ENCODE measurements at regions not wholly inside any gene's neighbourhood (a gene's known extent, or its start where the extent isn't known, plus 50 kb on each side); places are given as distances from the start of the nearest gene placed in this dataset.

DNA sequence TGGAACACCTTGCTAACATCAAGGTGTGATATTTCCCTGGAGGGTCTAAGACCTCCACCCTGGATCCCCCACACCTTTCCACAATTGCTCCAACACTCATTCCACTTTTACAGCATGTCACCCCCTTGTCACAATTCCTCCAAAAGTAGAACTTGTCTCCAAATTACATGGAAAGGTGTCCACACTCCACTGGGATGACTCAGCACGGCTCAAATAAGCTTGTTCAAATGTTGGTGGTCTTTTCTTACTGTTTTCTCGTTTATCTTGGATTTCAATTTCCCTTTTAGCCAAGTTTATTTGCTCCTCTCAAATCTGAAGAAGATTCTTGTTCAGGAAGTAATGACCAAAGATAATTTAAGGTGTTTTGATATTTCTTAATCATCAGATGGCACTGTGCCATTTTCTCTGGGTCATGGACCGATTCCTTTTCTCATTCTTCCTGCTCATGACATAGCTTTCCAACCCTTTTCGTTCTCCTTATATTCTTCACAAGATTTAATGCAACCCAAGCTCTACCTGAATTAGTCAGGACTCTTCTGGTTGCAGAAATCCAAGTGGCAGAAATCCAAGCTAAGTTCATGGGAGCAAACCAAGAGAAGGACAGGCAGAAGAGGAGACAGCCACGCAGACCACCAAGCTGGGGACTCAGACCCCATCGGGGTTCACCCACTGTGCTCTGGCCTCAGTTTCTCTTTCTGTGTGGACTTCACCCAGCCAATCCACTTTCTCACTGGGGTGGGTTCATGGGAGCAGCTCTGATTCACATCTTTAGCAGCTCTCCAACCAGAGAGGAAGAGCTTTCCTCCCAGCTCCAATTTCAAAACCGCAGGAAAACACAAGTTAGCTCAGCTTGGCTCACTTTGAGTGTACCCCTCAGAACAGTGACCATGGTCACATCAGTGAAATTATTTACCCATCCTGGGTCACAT is 110.5 kb upstream of the CDYL start:
- no peaks in the 10 kb centered on the region for H3K36me3 ChIP-seq (ENCODE audit: insufficient read depth, low read length)
- H3K4me2 ChIP-seq (ENCODE audit: low read length), result no peak overlapping the region
- H3K27ac ChIP-seq (ENCODE audit: low read length), result no peak overlapping the region
- H2AFZ ChIP-seq (ENCODE audit: low read depth, low read length), result no peak overlapping the region
- no peak overlapping the region for H3K4me3 ChIP-seq (ENCODE audit: low read length)
- H3K27me3 ChIP-seq (ENCODE audit: insufficient read depth, low read depth, low read length), result no peaks in the 10 kb centered on the region
- no peaks in the 10 kb centered on the region for H4K20me1 ChIP-seq (ENCODE audit: insufficient read depth)
- no peaks in the 10 kb centered on the region for H3K9me3 ChIP-seq (ENCODE audit: low read length)
- H3K9me2 ChIP-seq (ENCODE audit: insufficient read depth, low read length), result no peaks in the 10 kb centered on the region
- H3K79me2 ChIP-seq (replicated peaks; ENCODE audit: insufficient read depth, low read length), result no peaks in the 10 kb centered on the region
- no peaks in the 10 kb centered on the region for H3F3A ChIP-seq (ENCODE audit: insufficient read depth, low read length, poor library complexity, severe bottlenecking)
- TF ChIP-seq SMC3 (conservative IDR thresholded peaks at IDR 0.05; ENCODE audit: poor library complexity) (no peak), EP300 (conservative IDR thresholded peaks at IDR 0.05; ENCODE audit: poor library complexity, severe bottlenecking) (no peak), TAF1 (IDR thresholded peaks at IDR 0.05; ENCODE audit: low read depth) (no peak)
- no peak overlapping the region for H3K9ac ChIP-seq (ENCODE audit: low read length)

GRCh38 chr6:4664911-4665310 is 111.3 kb upstream of the CDYL start:
- no peaks in the 10 kb centered on the region for H3K79me2 ChIP-seq (replicated peaks; ENCODE audit: insufficient read depth, low read length)
- H3K27me3 ChIP-seq (ENCODE audit: insufficient read depth, low read depth, low read length), result no peaks in the 10 kb centered on the region
- no peak overlapping the region for H3K4me2 ChIP-seq (ENCODE audit: low read length)
- no peak overlapping the region for H2AFZ ChIP-seq (ENCODE audit: low read depth, low read length)
- no peak overlapping the region for H3K27ac ChIP-seq (ENCODE audit: low read length)
- H3K9ac ChIP-seq (ENCODE audit: low read length), result no peak overlapping the region
- H3K9me2 ChIP-seq (ENCODE audit: insufficient read depth, low read length), result no peaks in the 10 kb centered on the region
- no peaks in the 10 kb centered on the region for H3K9me3 ChIP-seq (ENCODE audit: low read length)
- no peaks in the 10 kb centered on the region for H4K20me1 ChIP-seq (ENCODE audit: insufficient read depth)
- H3F3A ChIP-seq (ENCODE audit: insufficient read depth, low read length, poor library complexity, severe bottlenecking), result no peaks in the 10 kb centered on the region
- no peaks in the 10 kb centered on the region for H3K36me3 ChIP-seq (ENCODE audit: insufficient read depth, low read length)
- H3K4me3 ChIP-seq (ENCODE audit: low read length), result no peak overlapping the region
- TF ChIP-seq SMC3 (conservative IDR thresholded peaks at IDR 0.05; ENCODE audit: poor library complexity) (no peak), MXI1 (conservative IDR thresholded peaks at IDR 0.05; ENCODE audit: poor library complexity, severe bottlenecking) (no peak), EZH2 (IDR thresholded peaks at IDR 0.05; ENCODE audit: borderline replicate concordance, insufficient read depth, low read length, poor library complexity, severe bottlenecking) (no peak), POLR2AphosphoS5 (IDR thresholded peaks at IDR 0.05) (no peak), TAF1 (IDR thresholded peaks at IDR 0.05; ENCODE audit: low read depth) (no peak), EP300 (conservative IDR thresholded peaks at IDR 0.05; ENCODE audit: poor library complexity, severe bottlenecking) (no peak), RAD21 (conservative IDR thresholded peaks at IDR 0.05) (no peak)
- TF ChIP-seq, protein P1, sequence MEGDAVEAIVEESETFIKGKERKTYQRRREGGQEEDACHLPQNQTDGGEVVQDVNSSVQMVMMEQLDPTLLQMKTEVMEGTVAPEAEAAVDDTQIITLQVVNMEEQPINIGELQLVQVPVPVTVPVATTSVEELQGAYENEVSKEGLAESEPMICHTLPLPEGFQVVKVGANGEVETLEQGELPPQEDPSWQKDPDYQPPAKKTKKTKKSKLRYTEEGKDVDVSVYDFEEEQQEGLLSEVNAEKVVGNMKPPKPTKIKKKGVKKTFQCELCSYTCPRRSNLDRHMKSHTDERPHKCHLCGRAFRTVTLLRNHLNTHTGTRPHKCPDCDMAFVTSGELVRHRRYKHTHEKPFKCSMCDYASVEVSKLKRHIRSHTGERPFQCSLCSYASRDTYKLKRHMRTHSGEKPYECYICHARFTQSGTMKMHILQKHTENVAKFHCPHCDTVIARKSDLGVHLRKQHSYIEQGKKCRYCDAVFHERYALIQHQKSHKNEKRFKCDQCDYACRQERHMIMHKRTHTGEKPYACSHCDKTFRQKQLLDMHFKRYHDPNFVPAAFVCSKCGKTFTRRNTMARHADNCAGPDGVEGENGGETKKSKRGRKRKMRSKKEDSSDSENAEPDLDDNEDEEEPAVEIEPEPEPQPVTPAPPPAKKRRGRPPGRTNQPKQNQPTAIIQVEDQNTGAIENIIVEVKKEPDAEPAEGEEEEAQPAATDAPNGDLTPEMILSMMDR (IDR thresholded peaks at IDR 0.05; ENCODE audit: poor library complexity, severe bottlenecking), result no peak
- TF ChIP-seq, protein P2, sequence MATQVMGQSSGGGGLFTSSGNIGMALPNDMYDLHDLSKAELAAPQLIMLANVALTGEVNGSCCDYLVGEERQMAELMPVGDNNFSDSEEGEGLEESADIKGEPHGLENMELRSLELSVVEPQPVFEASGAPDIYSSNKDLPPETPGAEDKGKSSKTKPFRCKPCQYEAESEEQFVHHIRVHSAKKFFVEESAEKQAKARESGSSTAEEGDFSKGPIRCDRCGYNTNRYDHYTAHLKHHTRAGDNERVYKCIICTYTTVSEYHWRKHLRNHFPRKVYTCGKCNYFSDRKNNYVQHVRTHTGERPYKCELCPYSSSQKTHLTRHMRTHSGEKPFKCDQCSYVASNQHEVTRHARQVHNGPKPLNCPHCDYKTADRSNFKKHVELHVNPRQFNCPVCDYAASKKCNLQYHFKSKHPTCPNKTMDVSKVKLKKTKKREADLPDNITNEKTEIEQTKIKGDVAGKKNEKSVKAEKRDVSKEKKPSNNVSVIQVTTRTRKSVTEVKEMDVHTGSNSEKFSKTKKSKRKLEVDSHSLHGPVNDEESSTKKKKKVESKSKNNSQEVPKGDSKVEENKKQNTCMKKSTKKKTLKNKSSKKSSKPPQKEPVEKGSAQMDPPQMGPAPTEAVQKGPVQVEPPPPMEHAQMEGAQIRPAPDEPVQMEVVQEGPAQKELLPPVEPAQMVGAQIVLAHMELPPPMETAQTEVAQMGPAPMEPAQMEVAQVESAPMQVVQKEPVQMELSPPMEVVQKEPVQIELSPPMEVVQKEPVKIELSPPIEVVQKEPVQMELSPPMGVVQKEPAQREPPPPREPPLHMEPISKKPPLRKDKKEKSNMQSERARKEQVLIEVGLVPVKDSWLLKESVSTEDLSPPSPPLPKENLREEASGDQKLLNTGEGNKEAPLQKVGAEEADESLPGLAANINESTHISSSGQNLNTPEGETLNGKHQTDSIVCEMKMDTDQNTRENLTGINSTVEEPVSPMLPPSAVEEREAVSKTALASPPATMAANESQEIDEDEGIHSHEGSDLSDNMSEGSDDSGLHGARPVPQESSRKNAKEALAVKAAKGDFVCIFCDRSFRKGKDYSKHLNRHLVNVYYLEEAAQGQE (IDR thresholded peaks at IDR 0.05; ENCODE audit: borderline replicate concordance), result no peak
